Stimulated activated CD8-positive, alpha-beta memory T cell treated with anti-CD3 and anti-CD28 coated beads, Interleukin-15, amount 100 ng/mL, for 48 hours (primary cell): ENCODE measurements at regions not wholly inside any gene's neighbourhood (a gene's known extent, or its start where the extent isn't known, plus 50 kb on each side); places are given as distances from the start of the nearest gene placed in this dataset.
"Not testable (repeated sequence)": the region's sequence is repeated elsewhere in the genome, so short reads cannot be mapped to it uniquely, and the experiment has no call there.

ENCODE experiments used
- DNase-seq, 2 donors: peaks; one replicate each; pipeline ENCODE4 v3.0.0-alpha.2; 2020; ENCODE audit warnings: low read depth in 2 of 2

- no peak for DNase-seq
Observed at GRCh38 chr6:19394687-19395086, 442.5 kb upstream of the ID4 start.

GRCh38 chr6:19395316-19395715 is 441.9 kb upstream of the ID4 start:
- DNase-seq = no peak

- no peak for DNase-seq
Observed at GRCh38 chr6:19399406-19399805, 437.8 kb upstream of the ID4 start.

- DNase-seq = not testable (repeated sequence)
Observed at GRCh38 chr6:19404884-19405283, 432.3 kb upstream of the ID4 start.

- no peak for DNase-seq
Observed at GRCh38 chr6:19408331-19408730, 428.8 kb upstream of the ID4 start.

GRCh38 chr6:19410481-19410880 is 426.7 kb upstream of the ID4 start:
- DNase-seq = no peak

- no peak for DNase-seq
Observed at GRCh38 chr6:19413323-19413722, 423.8 kb upstream of the ID4 start.

- no peak for DNase-seq
Observed at GRCh38 chr6:19415605-19416326, 421.4 kb upstream of the ID4 start.

GRCh38 chr6:19416811-19417210 is 420.4 kb upstream of the ID4 start:
- no peak for DNase-seq

GRCh38 chr6:19417713-19418112 is 419.5 kb upstream of the ID4 start:
- no peak for DNase-seq

- DNase-seq = no peak
Observed at GRCh38 chr6:19424853-19425252, 412.3 kb upstream of the ID4 start.

GRCh38 chr6:19427548-19427947 is 409.6 kb upstream of the ID4 start:
- DNase-seq = no peak

GRCh38 chr6:19432966-19433498 is 404.1 kb upstream of the ID4 start:
- DNase-seq = no peak

GRCh38 chr6:19434065-19434464 is 403.1 kb upstream of the ID4 start:
- DNase-seq = no peak

GRCh38 chr6:19435755-19436154 is 401.4 kb upstream of the ID4 start:
- no peak for DNase-seq

GRCh38 chr6:19438566-19439353 is 398.4 kb upstream of the ID4 start:
- no peak for DNase-seq

GRCh38 chr6:19440531-19440930 is 396.6 kb upstream of the ID4 start:
- no peak for DNase-seq

- DNase-seq = no peak
Observed at GRCh38 chr6:19443411-19443810, 393.8 kb upstream of the ID4 start.

- DNase-seq = no peak
Observed at GRCh38 chr6:19444041-19444440, 393.1 kb upstream of the ID4 start.

- no peak for DNase-seq
Observed at GRCh38 chr6:19444481-19444880, 392.7 kb upstream of the ID4 start.

GRCh38 chr6:19446570-19446969 is 390.6 kb upstream of the ID4 start:
- no peak for DNase-seq

- no peak for DNase-seq
Observed at GRCh38 chr6:19450651-19451050, 386.5 kb upstream of the ID4 start.

GRCh38 chr6:19452495-19452894 is 384.7 kb upstream of the ID4 start:
- no peak for DNase-seq
